Astrocyte of the spinal cord (primary cell): ENCODE measurements at regions not wholly inside any gene's neighbourhood (a gene's known extent, or its start where the extent isn't known, plus 50 kb on each side); places are given as distances from the start of the nearest gene placed in this dataset.

Experiments used
- DNase-seq: peaks from one replicate; pipeline ENCODE4 v3.0.0; 2011; ENCODE audit warnings: low read depth, low spot score
- H3K4me3 ChIP-seq: 2 replicates; pipeline ENCODE4 v1.5.1; 2011; ENCODE audit warnings: low read depth, mild to moderate bottlenecking, low read length, moderate library complexity
- CTCF ChIP-seq: IDR thresholded peaks from 2 replicates; pipeline ENCODE4 v1.5.1; 2012; ENCODE audit warnings: low read depth, mild to moderate bottlenecking, low read length, inconsistent platforms
- in situ Hi-C: cut with HindIII; loops from 2 replicates; pipeline ENCODE4 v1.10.0; 2017; ENCODE audit warnings: low sequenced_read_pairs

GRCh38 chr13:82597747-82598146 is 1284.5 kb downstream of the SLITRK1 start:
- TF ChIP-seq CTCF: no peak
- no peak overlapping the region for H3K4me3 ChIP-seq
- in situ Hi-C loops: no loop called here
- no peak for DNase-seq

GRCh38 chr13:82593239-82593638 is 1289.0 kb downstream of the SLITRK1 start:
- in situ Hi-C loops: no loop called here
- no peak overlapping the region for H3K4me3 ChIP-seq
- no peak for TF ChIP-seq CTCF
- no peak for DNase-seq

- no peak for TF ChIP-seq CTCF
- DNase-seq: no peak
- no peak overlapping the region for H3K4me3 ChIP-seq
- in situ Hi-C loops: no loop called here
Observed at GRCh38 chr13:82571653-82572052, 1310.6 kb downstream of the SLITRK1 start.

GRCh38 chr13:82569581-82569980 is 1312.7 kb downstream of the SLITRK1 start:
- no peak overlapping the region for H3K4me3 ChIP-seq
- peak; percentile 4 for DNase-seq
- in situ Hi-C loops: no loop called here
- TF ChIP-seq CTCF: no peak

GRCh38 chr13:82566864-82567263 is 1315.4 kb downstream of the SLITRK1 start:
- in situ Hi-C loops: no loop called here
- H3K4me3 ChIP-seq: no peak overlapping the region
- no peak for TF ChIP-seq CTCF
- no peak for DNase-seq

GRCh38 chr13:82565201-82565600 is 1317.1 kb downstream of the SLITRK1 start:
- no peak for TF ChIP-seq CTCF
- DNase-seq: no peak
- in situ Hi-C loops: no loop called here
- no peak overlapping the region for H3K4me3 ChIP-seq

- in situ Hi-C loops: no loop called here
- H3K4me3 ChIP-seq: no peak overlapping the region
- no peak for DNase-seq
- no peak for TF ChIP-seq CTCF
Observed at GRCh38 chr13:82560889-82561288, 1321.4 kb downstream of the SLITRK1 start.
